Activated naive CD4-positive, alpha-beta T cell treated with anti-CD3 and anti-CD28 coated beads, Interleukin-2, amount 10 ng/mL, durations not matched to agents 7 days and 5 days (primary cell): ENCODE measurements at regions not wholly inside any gene's neighbourhood (a gene's known extent, or its start where the extent isn't known, plus 50 kb on each side); places are given as distances from the start of the nearest gene placed in this dataset.
"Not testable (repeated sequence)": the region's sequence is repeated elsewhere in the genome, so short reads cannot be mapped to it uniquely, and the experiment has no call there.

ENCODE experiments used
- CTCF ChIA-PET: fragments of 350-600 bp; sonication (Branson Sonifier 250); formaldehyde crosslinking; loops from one replicate; lab custom pipeline; 2021; ENCODE audit warnings: antibody characterized with exemption; lab: Charles Lee
- DNase-seq: peaks from one replicate; pipeline ENCODE4 v3.0.0-alpha.2; 2020
- H3K27ac Mint-ChIP-seq: one replicate; pipeline ENCODE4 v1.8.0; 2021; ENCODE audit warnings: mild to moderate bottlenecking, moderate library complexity, mixed read lengths
- H3K27me3 Mint-ChIP-seq: one replicate; pipeline ENCODE4 v1.8.0; 2021; ENCODE audit warnings: mild to moderate bottlenecking, mixed read lengths
- H3K36me3 Mint-ChIP-seq: one replicate; pipeline ENCODE4 v1.8.0; 2021; ENCODE audit warnings: mixed read lengths
- H3K4me1 Mint-ChIP-seq: one replicate; pipeline ENCODE4 v1.8.0; 2021; ENCODE audit warnings: mixed read lengths
- H3K4me3 Mint-ChIP-seq: one replicate; pipeline ENCODE4 v1.8.0; 2021; ENCODE audit warnings: mild to moderate bottlenecking, moderate library complexity, mixed read lengths
- H3K9me3 Mint-ChIP-seq: one replicate; pipeline ENCODE4 v1.8.0; 2021; ENCODE audit warnings: mixed read lengths

- no peaks in the 10 kb centered on the region for H3K36me3 Mint-ChIP-seq
- DNase-seq, result no peak
- no peak overlapping the region for H3K4me3 Mint-ChIP-seq
- no peak overlapping the region for H3K27ac Mint-ChIP-seq
- no peaks in the 10 kb centered on the region for H3K4me1 Mint-ChIP-seq
- H3K27me3 Mint-ChIP-seq, result peaks cover 3% of the 10 kb centered on the region
- CTCF ChIA-PET, result interaction anchor here (0.8 kb wide), 1 partner anchor 140 kb away, joined by 3 read pairs; the partner anchor contains the start of gene ENC1
- no peaks in the 10 kb centered on the region for H3K9me3 Mint-ChIP-seq
Observed at GRCh38 chr5:74500110-74500917, 140.2 kb downstream of the ENC1 start.

- Mint-ChIP-seq H3K4me3 (no peak overlapping the region), H3K27ac (no peak overlapping the region), H3K9me3 (no peaks in the 10 kb centered on the region), H3K27me3 (peaks cover 3% of the 10 kb centered on the region), H3K36me3 (no peaks in the 10 kb centered on the region), H3K4me1 (no peaks in the 10 kb centered on the region)
- CTCF ChIA-PET, result interaction anchor here (0.8 kb wide), 1 partner anchor 141 kb away, joined by 3 read pairs; the partner anchor contains the start of gene ENC1
- DNase-seq, result no peak
Observed at GRCh38 chr5:74499256-74500050, 141.1 kb downstream of the ENC1 start.

- CTCF ChIA-PET, result interaction anchor here (0.6 kb wide), 1 partner anchor 593 kb away, joined by 3 read pairs; no protein-coding TSS in a partner anchor
- Mint-ChIP-seq H3K9me3 (no peaks in the 10 kb centered on the region), H3K27me3 (peaks cover 3% of the 10 kb centered on the region), H3K4me3 (no peak overlapping the region), H3K4me1 (no peaks in the 10 kb centered on the region), H3K36me3 (no peaks in the 10 kb centered on the region), H3K27ac (no peak overlapping the region)
- DNase-seq, result no peak
Observed at GRCh38 chr5:74497706-74498105, 142.8 kb downstream of the ENC1 start.

- Mint-ChIP-seq H3K27ac (no peak overlapping the region), H3K4me1 (no peaks in the 10 kb centered on the region), H3K36me3 (no peaks in the 10 kb centered on the region), H3K27me3 (peaks cover 3% of the 10 kb centered on the region), H3K9me3 (no peaks in the 10 kb centered on the region), H3K4me3 (no peak overlapping the region)
- CTCF ChIA-PET, result interaction anchor here (0.5 kb wide), 1 partner anchor 134 kb away, joined by 4 read pairs; no protein-coding TSS in a partner anchor
- DNase-seq, result no peak
Observed at GRCh38 chr5:74493411-74493810, 147.1 kb downstream of the ENC1 start.

- Mint-ChIP-seq H3K9me3 (no peaks in the 10 kb centered on the region), H3K27me3 (peaks cover 3% of the 10 kb centered on the region), H3K27ac (no peak overlapping the region), H3K4me3 (no peak overlapping the region), H3K4me1 (no peaks in the 10 kb centered on the region), H3K36me3 (no peaks in the 10 kb centered on the region)
- no peak for DNase-seq
- CTCF ChIA-PET, result no interaction called here
Observed at GRCh38 chr5:74492230-74492629, 148.3 kb downstream of the ENC1 start.

GRCh38 chr5:74491586-74491985 lies 148.9 kb downstream of the ENC1 start:
- Mint-ChIP-seq H3K4me3 (no peak overlapping the region), H3K4me1 (no peaks in the 10 kb centered on the region), H3K27ac (no peak overlapping the region), H3K27me3 (peaks cover 2% of the 10 kb centered on the region), H3K9me3 (no peaks in the 10 kb centered on the region), H3K36me3 (no peaks in the 10 kb centered on the region)
- no peak for DNase-seq
- CTCF ChIA-PET, result no interaction called here

GRCh38 chr5:74490814-74491213 lies 149.7 kb downstream of the ENC1 start:
- CTCF ChIA-PET, result no interaction called here
- H3K4me1 Mint-ChIP-seq, result no peaks in the 10 kb centered on the region
- H3K9me3 Mint-ChIP-seq, result no peaks in the 10 kb centered on the region
- no peaks in the 10 kb centered on the region for H3K36me3 Mint-ChIP-seq
- no peak overlapping the region for H3K4me3 Mint-ChIP-seq
- no peaks in the 10 kb centered on the region for H3K27me3 Mint-ChIP-seq
- no peak for DNase-seq
- no peak overlapping the region for H3K27ac Mint-ChIP-seq

- H3K4me3 Mint-ChIP-seq, result no peak overlapping the region
- CTCF ChIA-PET, result no interaction called here
- no peaks in the 10 kb centered on the region for H3K9me3 Mint-ChIP-seq
- no peak for DNase-seq
- H3K36me3 Mint-ChIP-seq, result no peaks in the 10 kb centered on the region
- H3K4me1 Mint-ChIP-seq, result no peaks in the 10 kb centered on the region
- no peak overlapping the region for H3K27ac Mint-ChIP-seq
- H3K27me3 Mint-ChIP-seq, result no peaks in the 10 kb centered on the region
Observed at GRCh38 chr5:74482990-74483389, 157.5 kb downstream of the ENC1 start.

- CTCF ChIA-PET, result no interaction called here
- Mint-ChIP-seq H3K36me3 (no peaks in the 10 kb centered on the region), H3K27me3 (no peaks in the 10 kb centered on the region), H3K27ac (no peak overlapping the region), H3K9me3 (no peaks in the 10 kb centered on the region), H3K4me1 (no peaks in the 10 kb centered on the region), H3K4me3 (no peak overlapping the region)
- DNase-seq, result no peak
Observed at GRCh38 chr5:74482523-74482922, 158.0 kb downstream of the ENC1 start.

- H3K4me1 Mint-ChIP-seq, H3K4me3 Mint-ChIP-seq, H3K36me3 Mint-ChIP-seq, H3K27me3 Mint-ChIP-seq, H3K27ac Mint-ChIP-seq, H3K9me3 Mint-ChIP-seq, CTCF ChIA-PET, DNase-seq: not testable (repeated sequence)
Observed at GRCh38 chr5:74481357-74481756, 159.2 kb downstream of the ENC1 start.

- no peak overlapping the region for H3K4me3 Mint-ChIP-seq
Observed at GRCh38 chr5:74480201-74480600, 160.3 kb downstream of the ENC1 start.

GRCh38 chr5:74478328-74478727 lies 162.2 kb downstream of the ENC1 start:
- no peak overlapping the region for H3K27ac Mint-ChIP-seq
- DNase-seq, result no peak
- H3K4me3 Mint-ChIP-seq, result no peak overlapping the region
- no peaks in the 10 kb centered on the region for H3K36me3 Mint-ChIP-seq
- H3K27me3 Mint-ChIP-seq, result peaks cover 4% of the 10 kb centered on the region
- CTCF ChIA-PET, result no interaction called here
- no peaks in the 10 kb centered on the region for H3K4me1 Mint-ChIP-seq
- H3K9me3 Mint-ChIP-seq, result no peaks in the 10 kb centered on the region

More at GRCh38 chr5:74480201-74480600, 160.3 kb downstream of the ENC1 start:
- Mint-ChIP-seq H3K9me3 (no peaks in the 10 kb centered on the region), H3K36me3 (no peaks in the 10 kb centered on the region), H3K27ac (no peak overlapping the region), H3K4me1 (no peaks in the 10 kb centered on the region), H3K27me3 (peaks cover 4% of the 10 kb centered on the region)
- CTCF ChIA-PET, result no interaction called here
- DNase-seq, result no peak

- no peak for DNase-seq
- Mint-ChIP-seq H3K27me3 (peaks cover 4% of the 10 kb centered on the region), H3K4me3 (no peak overlapping the region), H3K9me3 (no peaks in the 10 kb centered on the region), H3K36me3 (no peaks in the 10 kb centered on the region), H3K4me1 (no peaks in the 10 kb centered on the region), H3K27ac (no peak overlapping the region)
- CTCF ChIA-PET, result no interaction called here
Observed at GRCh38 chr5:74477761-74478160, 162.8 kb downstream of the ENC1 start.

- DNase-seq, result no peak
- H3K4me1 Mint-ChIP-seq, result no peaks in the 10 kb centered on the region
- H3K9me3 Mint-ChIP-seq, result no peaks in the 10 kb centered on the region
- H3K4me3 Mint-ChIP-seq, result no peak overlapping the region
- no peak overlapping the region for H3K27ac Mint-ChIP-seq
- H3K36me3 Mint-ChIP-seq, result no peaks in the 10 kb centered on the region
- H3K27me3 Mint-ChIP-seq, result peaks cover 4% of the 10 kb centered on the region
- CTCF ChIA-PET, result no interaction called here
Observed at GRCh38 chr5:74476819-74477453, 163.6 kb downstream of the ENC1 start.
